GM12865 (cell line): ENCODE measurements at regions not wholly inside any gene's neighbourhood (a gene's known extent, or its start where the extent isn't known, plus 50 kb on each side); places are given as distances from the start of the nearest gene placed in this dataset.

ENCODE experiments used
- DNase-seq: peaks from one replicate; pipeline ENCODE4 v3.0.0; 2010; ENCODE audit warnings: low read depth
- H3K4me3 ChIP-seq: 2 replicates; pipeline ENCODE4 v1.5.1; 2011; ENCODE audit warnings: mild to moderate bottlenecking, low read depth, low read length, control low read depth
- CTCF ChIP-seq: IDR thresholded peaks from 2 replicates; pipeline ENCODE4 v1.5.1; 2011; ENCODE audit warnings: low read length, control low read depth, low read depth, inconsistent platforms; ENCODE audit not compliant: insufficient read depth; ENCODE audit errors: missing control alignments

GRCh38 chr2:144948205-144948855 lies 428.4 kb upstream of the ZEB2 start:
- no peak overlapping the region for H3K4me3 ChIP-seq
- no peak for DNase-seq
- TF ChIP-seq CTCF: no peak

- no peak for TF ChIP-seq CTCF
- DNase-seq: no peak
- H3K4me3 ChIP-seq: no peak overlapping the region
Observed at GRCh38 chr2:144947709-144948037, 427.8 kb upstream of the ZEB2 start.

- no peak for DNase-seq
Observed at GRCh38 chr2:144946263-144946662, 426.3 kb upstream of the ZEB2 start.

GRCh38 chr2:144944546-144945220 lies 424.8 kb upstream of the ZEB2 start:
- TF ChIP-seq CTCF: no peak
- no peak for DNase-seq
- no peak overlapping the region for H3K4me3 ChIP-seq

More at GRCh38 chr2:144946263-144946662, 426.3 kb upstream of the ZEB2 start:
- no peak for TF ChIP-seq CTCF
- H3K4me3 ChIP-seq: no peak overlapping the region

GRCh38 chr2:144943986-144944385 lies 424.1 kb upstream of the ZEB2 start:
- no peak for DNase-seq
- no peak overlapping the region for H3K4me3 ChIP-seq
- no peak for TF ChIP-seq CTCF

- no peak for DNase-seq
- TF ChIP-seq CTCF: no peak
- H3K4me3 ChIP-seq: no peak overlapping the region
Observed at GRCh38 chr2:144943293-144943941, 423.5 kb upstream of the ZEB2 start.
